ENCODE measurements at regions not wholly inside any gene's neighbourhood (a gene's known extent, or its start where the extent isn't known, plus 50 kb on each side); places are given as distances from the start of the nearest gene placed in this dataset.

- no peak for DNase-seq (ENCODE audit: low spot score)
Observed at GRCh38 chr6:8785223-8785622, 349.9 kb upstream of the SLC35B3 start.

GRCh38 chr6:8783191-8783590, 347.8 kb upstream of the SLC35B3 start:
- no peak for DNase-seq (ENCODE audit: low spot score)

- DNase-seq (ENCODE audit: low spot score), result no peak
Observed at GRCh38 chr6:8780653-8781052, 345.3 kb upstream of the SLC35B3 start.

- DNase-seq (ENCODE audit: low spot score), result no peak
Observed at GRCh38 chr6:8764733-8765132, 329.4 kb upstream of the SLC35B3 start.

- DNase-seq (ENCODE audit: low spot score), result no peak
Observed at GRCh38 chr6:8760951-8761350, 325.6 kb upstream of the SLC35B3 start.

- DNase-seq (ENCODE audit: low spot score), result no peak
Observed at GRCh38 chr6:8758412-8758811, 323.1 kb upstream of the SLC35B3 start.

GRCh38 chr6:8750627-8751026, 315.3 kb upstream of the SLC35B3 start:
- DNase-seq (ENCODE audit: low spot score), result no peak

GRCh38 chr6:8749465-8749864, 314.1 kb upstream of the SLC35B3 start:
- DNase-seq (ENCODE audit: low spot score), result no peak

- DNase-seq (ENCODE audit: low spot score), result no peak
Observed at GRCh38 chr6:8743170-8743745, 307.9 kb upstream of the SLC35B3 start.

GRCh38 chr6:8739454-8739853, 304.1 kb upstream of the SLC35B3 start:
- no peak for DNase-seq (ENCODE audit: low spot score)

- DNase-seq (ENCODE audit: low spot score), result no peak
Observed at GRCh38 chr6:8738951-8739350, 303.6 kb upstream of the SLC35B3 start.

GRCh38 chr6:8736156-8736895, 301.0 kb upstream of the SLC35B3 start:
- no peak for DNase-seq (ENCODE audit: low spot score)

- DNase-seq (ENCODE audit: low spot score), result no peak
Observed at GRCh38 chr6:8733879-8734278, 298.5 kb upstream of the SLC35B3 start.

- DNase-seq (ENCODE audit: low spot score), result no peak
Observed at GRCh38 chr6:8731874-8732273, 296.5 kb upstream of the SLC35B3 start.

GRCh38 chr6:8710668-8711431, 275.5 kb upstream of the SLC35B3 start:
- no peak for DNase-seq (ENCODE audit: low spot score)

- no peak for DNase-seq (ENCODE audit: low spot score)
Observed at GRCh38 chr6:8707956-8708772, 272.8 kb upstream of the SLC35B3 start.

GRCh38 chr6:8707369-8707768, 272.0 kb upstream of the SLC35B3 start:
- DNase-seq (ENCODE audit: low spot score), result no peak

- DNase-seq (ENCODE audit: low spot score), result no peak
Observed at GRCh38 chr6:8705435-8706020, 270.2 kb upstream of the SLC35B3 start.

GRCh38 chr6:8703059-8703458, 267.7 kb upstream of the SLC35B3 start:
- DNase-seq (ENCODE audit: low spot score), result no peak

- DNase-seq (ENCODE audit: low spot score), result no peak
Observed at GRCh38 chr6:8688821-8689220, 253.5 kb upstream of the SLC35B3 start.

GRCh38 chr6:8686077-8686476, 250.7 kb upstream of the SLC35B3 start:
- no peak for DNase-seq (ENCODE audit: low spot score)
